ENCODE measurements at regions not wholly inside any gene's neighbourhood (a gene's known extent, or its start where the extent isn't known, plus 50 kb on each side); places are given as distances from the start of the nearest gene placed in this dataset.

GRCh38 chr2:104635608-104636007 is 218.3 kb upstream of the POU3F3 start:
- TF ChIP-seq CTCF (IDR thresholded peaks at IDR 0.05) (no peak), POLR2A (IDR thresholded peaks at IDR 0.05) (no peak)

All from lower leg skin (tissue), 3 donors.